Skin epidermis (tissue), 12 donors: ENCODE measurements at regions not wholly inside any gene's neighbourhood (a gene's known extent, or its start where the extent isn't known, plus 50 kb on each side); places are given as distances from the start of the nearest gene placed in this dataset.
"Not testable (repeated sequence)": the region's sequence is repeated elsewhere in the genome, so short reads cannot be mapped to it uniquely, and the experiment has no call there.

ENCODE experiments used
- H3K27ac ChIP-seq, 21 experiments: fragments of 200-600 bp; sonication (generic) in 11 of 21; one replicate each; pipeline ENCODE4 v1.5.0; 2020; ENCODE audit warnings: mild to moderate bottlenecking in 3 of 21, inconsistent platforms in 2 of 21, moderate library complexity in 2 of 21
- H3K4me3 ChIP-seq, 7 experiments: fragments of 200-600 bp; sonication (generic) in 2 of 7; one replicate each; pipeline ENCODE4 v1.5.0; 2020; ENCODE audit warnings: inconsistent platforms in 2 of 7, mild to moderate bottlenecking in 2 of 7, moderate library complexity in 1 of 7

DNA sequence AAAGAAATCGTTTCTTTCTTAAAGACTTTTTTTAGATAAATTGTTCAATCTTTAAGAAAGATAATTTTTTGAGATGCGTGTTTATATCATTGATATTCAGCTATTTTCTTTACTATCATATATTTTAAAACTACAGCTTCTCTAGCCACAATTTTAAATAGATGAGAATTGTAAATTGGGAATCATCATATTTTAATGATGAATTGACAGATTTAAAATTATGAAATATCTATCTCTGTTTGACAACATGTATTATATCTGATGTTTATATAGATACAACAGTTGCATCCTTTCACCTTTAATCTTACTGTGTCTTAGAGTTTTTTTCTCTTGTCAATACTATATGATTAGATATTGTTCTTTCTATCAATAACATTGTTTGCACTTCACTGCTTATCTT, 762.3 kb upstream of the GJE1 start:
- no peak overlapping the region for H3K4me3 ChIP-seq
- no peak overlapping the region for H3K27ac ChIP-seq

DNA sequence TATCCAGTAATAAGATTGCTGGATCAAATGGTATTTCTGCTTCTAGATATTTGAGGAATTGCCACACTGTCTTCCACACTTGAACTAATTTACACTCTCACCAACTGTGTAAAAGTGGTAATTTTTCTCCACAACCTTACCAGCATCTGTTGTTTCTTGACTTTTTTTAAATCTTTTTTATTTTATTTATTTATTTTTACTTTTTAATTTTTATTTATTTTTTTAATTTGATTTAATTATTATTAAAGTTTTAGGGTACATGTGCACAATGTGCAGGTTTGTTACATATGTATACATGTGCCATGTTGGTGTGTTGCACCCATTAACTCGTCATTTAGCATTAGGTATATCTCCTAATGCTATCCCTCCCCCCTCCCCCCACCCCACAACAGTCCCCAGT, 765.9 kb upstream of the GJE1 start:
- not testable (repeated sequence) for H3K27ac ChIP-seq, H3K4me3 ChIP-seq

DNA sequence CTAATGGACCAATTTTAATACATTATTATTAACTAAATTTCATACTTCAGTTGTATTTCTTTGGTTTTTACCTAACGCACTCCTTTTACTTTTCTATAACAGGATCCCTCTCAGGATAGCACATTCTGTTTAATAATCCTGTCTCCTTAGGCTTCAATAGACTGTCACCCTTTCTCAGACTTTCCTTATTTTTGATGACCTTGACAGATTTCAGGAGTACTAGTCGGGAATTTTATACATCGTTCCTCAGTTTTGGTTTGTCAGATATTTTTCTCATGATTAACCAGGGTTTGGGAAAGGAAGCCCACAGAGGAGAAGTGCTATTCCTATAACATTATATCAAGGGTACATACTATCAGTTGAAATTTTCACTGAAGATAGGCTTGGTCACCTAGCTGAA, 768.0 kb upstream of the GJE1 start:
- H3K27ac ChIP-seq, result no peak overlapping the region

DNA sequence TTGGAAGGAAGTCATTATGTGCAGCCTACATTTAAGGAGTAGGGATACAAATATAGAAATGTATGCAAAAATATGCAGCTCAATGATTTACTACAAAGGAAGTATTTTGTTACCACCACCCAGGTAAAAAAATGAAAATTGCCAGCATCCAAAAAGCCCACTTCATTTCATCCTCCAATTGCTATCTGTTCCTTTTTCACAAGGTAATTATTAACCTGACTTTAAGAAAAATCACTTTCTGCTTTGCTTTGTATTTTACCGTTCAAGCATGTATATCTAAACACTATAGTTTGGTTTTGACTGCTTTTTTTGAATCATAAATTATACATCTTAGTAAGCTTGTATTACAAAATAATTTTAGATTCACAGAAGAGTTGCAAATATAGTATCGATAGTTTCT, 768.5 kb upstream of the GJE1 start:
- Histone ChIP-seq H3K27ac (no peak overlapping the region), H3K4me3 (no peak overlapping the region)

More for the DNA sequence above, 768.0 kb upstream of the GJE1 start:
- H3K4me3 ChIP-seq, result no peak overlapping the region

DNA sequence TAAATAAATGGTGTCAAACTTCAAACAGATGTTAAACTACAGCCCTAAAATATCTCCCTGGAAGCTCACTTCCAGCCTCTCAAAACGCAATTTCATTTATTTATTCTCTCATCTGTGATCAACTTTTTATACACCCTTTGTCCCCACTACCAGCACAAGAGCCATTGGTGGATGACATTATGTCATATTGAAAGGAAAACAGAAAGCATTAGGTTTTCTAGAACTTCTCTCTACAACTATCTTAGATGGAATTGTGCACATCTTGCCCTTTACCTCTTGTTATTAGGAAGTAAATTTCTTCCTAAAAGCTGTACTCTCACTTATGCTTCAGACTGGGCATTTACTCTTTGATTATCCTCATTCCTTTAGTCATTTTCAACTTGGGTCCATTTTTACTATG, 771.2 kb upstream of the GJE1 start:
- Histone ChIP-seq H3K4me3 (no peak overlapping the region), H3K27ac (no peak overlapping the region)

DNA sequence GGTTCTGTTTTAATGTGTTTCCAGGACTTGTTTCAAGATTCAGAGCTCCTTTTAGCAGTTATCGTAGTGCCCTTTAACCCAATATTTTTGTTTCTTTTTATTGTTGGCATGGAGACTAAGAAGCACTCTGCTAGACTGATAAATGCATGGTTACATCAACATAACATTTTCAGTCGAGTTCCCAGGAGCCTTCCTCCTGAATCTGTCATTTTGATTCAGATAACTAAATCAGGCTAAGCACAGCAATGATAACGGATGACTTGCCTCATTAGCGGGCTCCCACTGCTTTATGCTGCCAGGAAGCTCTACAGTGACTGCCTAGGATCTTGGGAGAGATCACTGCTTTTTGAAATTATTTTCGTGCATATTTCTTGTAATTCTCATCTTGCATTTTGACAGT, 772.8 kb upstream of the GJE1 start:
- Histone ChIP-seq H3K4me3 (no peak overlapping the region), H3K27ac (no peak overlapping the region)

DNA sequence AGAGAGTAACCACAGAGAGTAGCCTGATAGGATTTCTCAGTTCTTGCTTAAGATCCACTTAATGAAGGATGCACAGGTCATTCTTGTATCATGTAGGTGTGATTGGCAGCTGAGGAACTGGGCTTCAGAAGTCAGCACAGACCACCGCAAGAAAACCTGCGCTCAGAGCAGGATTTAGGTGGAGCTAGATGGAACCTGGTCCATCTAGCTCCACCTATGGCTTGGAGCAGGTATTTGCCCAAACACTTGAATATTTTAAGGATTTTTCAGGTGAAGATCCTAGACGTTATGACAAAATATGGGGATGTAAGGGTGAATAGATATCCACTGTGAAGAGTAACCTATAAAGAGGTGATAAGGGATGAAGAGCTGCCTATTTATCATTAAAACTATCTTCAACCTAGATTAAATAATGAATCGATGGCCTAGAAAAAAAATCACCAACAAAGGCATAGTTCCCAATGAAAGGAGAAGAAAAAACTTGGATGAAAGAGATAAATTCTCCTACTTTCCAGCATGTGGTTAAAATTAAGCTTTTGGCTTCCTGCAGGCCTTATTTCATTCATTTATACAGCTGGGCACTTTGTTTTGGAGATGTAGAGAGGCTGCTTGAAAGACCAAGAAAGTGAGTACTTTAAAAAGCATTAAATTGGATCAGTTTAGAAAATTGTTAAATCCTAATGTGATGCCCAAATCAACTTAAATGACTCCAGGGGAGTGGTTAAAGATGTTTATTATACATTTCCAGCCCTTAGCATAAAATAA, 778.4 kb upstream of the GJE1 start:
- no peak overlapping the region for H3K27ac ChIP-seq
- no peak overlapping the region for H3K4me3 ChIP-seq

DNA sequence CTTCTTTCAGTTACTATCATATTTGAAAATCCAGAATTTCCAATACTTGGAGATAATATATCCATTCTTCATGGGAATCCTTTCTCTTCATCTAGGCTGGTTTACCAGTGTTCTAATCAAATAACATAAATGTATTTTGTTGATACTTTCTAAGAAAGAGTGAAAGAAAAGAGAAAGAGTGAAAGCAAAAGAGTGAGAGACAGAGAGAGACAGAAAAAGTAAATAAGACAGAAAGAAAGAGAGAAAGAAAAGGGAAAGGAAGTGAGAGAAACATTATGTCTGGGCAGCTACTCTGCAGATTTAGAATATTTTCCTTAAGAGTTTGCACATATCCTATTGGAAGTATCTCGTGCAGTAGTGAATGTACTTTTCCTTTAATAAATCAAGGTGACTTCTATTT, 781.0 kb upstream of the GJE1 start:
- Histone ChIP-seq H3K27ac (no peak overlapping the region), H3K4me3 (no peak overlapping the region)

DNA sequence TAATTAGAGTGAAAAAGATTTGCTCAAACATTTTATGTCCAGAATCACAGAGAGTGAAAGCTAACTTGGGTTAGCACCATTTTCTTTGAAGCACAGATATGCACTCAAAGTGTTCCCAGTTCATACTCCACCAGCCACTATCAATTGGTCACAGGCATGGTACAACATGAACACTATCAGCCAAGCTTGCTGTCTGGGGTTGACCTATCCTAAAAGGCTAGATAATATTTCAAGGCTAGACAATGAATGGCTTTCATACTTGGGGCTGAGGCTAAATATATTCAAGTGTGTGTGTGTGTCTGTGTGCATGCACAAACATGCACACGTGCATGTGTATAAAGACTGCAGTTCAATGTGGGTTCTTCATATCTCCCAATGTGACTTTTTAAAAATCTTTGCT, 783.0 kb upstream of the GJE1 start:
- no peak overlapping the region for H3K27ac ChIP-seq
- no peak overlapping the region for H3K4me3 ChIP-seq

DNA sequence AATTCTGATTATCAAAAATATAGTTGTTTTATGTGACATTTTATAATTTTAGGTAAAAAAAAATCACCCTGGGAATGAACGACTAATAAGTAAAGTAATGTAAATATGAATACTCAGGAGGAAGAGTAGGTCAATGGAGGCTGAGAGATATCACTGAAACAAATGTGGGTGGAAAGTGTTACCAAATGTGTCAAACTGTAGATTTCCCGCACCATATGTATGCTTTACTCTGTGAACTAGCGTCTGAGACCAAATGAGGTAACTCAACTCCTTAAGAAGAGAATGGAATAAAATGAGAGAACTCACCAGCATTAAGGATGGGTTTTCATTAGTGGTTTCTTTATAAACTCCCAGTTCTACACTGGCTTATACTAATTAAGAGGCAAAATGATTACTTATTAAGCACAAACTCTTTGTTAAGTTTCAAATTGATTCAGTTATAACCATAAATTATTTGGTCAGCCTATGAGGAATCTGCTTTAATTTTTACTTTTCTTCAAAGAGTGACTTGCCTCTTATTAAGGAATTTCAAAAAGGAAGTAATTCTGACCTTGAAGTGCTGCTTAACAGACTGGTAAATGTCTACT, 784.7 kb upstream of the GJE1 start:
- H3K27ac ChIP-seq, result no peak overlapping the region

DNA sequence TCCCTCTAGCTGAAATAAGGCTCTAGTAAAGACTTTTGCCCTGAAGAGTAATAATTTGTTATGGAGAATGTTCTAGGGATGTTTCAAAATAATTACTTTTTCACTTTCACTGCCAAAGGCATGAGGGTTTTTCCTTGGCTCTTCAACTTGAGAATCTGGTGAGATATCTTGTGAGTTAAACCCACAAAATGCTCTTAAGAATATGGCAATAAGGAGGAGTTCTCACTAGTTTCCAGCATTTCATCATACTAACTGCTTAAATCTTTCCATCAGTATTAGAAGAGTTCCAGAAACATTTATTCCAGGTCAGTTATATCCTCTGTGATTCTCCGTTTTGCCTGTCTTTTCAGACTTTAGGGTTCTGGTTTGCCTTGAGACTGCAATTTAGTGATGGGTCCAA, 785.6 kb upstream of the GJE1 start:
- H3K27ac ChIP-seq, result no peak overlapping the region
- no peak overlapping the region for H3K4me3 ChIP-seq

More for the DNA sequence above, 784.7 kb upstream of the GJE1 start:
- no peak overlapping the region for H3K4me3 ChIP-seq

DNA sequence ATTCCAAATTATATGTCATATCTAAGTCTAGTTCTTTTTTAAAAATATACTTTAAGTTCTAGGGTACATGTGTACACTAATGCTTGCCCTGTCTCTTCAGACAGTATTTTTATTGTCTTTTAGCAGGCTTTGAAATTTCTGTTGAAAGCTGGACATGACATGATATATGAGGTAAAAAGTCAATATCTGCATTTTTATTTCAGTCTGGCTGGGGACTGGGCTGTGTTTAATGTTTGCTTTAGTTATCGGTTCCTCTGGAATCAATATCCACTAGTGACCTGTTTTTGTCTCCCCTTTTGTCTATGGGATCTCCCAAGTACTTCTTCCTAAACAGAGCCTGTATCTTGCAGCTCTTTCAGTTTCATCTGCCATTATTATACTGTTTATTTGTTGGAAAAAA, 786.2 kb upstream of the GJE1 start:
- H3K4me3 ChIP-seq, result no peak overlapping the region
- H3K27ac ChIP-seq, result no peak overlapping the region

DNA sequence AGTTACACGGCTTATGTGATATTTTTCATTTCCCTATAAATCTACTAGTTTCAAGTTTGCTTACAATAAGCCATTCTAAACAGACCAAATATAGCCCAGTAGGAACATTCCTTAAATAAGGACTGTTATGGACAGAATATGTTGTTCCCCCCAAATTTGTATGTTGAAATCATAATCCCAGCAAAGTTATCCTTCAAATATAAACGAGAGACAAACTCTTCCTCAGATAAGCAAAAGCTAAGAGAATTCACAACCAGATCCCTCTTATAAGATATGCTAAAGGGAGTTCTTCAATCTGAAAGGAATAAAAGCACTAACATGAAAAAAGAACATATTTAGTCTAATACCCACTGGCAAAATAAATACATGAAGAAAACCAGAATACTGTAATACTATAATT, 795.5 kb upstream of the GJE1 start:
- Histone ChIP-seq H3K4me3 (no peak overlapping the region), H3K27ac (no peak overlapping the region)

DNA sequence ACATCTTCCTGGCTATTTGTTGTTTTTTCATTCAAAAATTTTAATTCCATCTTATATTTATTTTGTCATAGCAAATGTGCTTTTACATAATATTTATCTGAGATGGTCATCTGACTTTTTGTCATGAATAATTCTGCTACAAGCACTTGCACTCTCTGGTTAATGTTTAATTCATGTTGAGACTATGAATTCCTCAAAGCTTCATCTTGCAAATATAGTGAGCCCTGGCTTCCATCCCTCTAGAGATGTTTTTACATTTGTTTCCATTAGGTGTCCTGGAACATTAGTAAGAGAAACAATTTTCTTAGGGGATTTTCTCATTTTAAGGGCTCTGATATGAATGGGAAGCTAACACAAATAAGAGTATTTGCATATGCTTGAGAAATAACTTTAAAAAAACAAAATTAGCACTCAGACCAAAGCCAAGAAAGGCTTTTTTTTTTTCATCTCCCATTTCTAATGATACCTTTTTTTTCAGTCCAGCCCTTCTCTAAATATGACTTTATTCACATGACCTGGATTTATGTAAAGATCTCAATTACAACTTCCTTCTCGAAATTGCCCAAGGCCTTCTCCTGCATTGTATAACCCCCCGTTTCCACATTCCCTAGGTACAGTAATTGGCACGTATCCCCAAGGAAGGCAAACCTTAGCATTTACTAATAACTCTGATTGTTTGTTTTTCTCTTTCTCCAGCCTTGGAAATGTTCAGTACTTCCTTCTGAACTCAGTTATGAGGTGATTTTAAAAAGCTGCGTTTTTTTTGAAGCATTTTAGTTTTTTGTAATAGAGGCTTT, 797.0 kb upstream of the GJE1 start:
- Histone ChIP-seq H3K27ac (no peak overlapping the region), H3K4me3 (no peak overlapping the region)

DNA sequence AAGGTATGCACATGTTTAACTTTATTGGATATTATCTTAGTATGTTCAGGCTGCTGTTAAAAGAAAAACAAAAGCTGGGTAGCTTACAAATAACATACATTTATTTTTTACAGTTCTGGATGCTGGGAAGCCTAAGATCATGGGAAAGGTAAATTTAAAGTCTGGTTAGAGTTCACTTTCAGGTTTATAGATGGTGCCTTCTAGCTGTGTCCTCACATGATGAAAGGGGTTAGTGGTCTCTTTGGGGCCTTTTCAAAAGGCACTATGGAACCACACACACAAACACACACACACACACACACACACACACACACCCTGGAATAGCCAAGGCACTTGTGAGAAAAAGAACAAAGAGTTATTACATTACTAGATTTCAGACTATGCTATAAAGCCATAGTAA, 805.8 kb upstream of the GJE1 start:
- Histone ChIP-seq H3K4me3 (peak overlapping the region in 1 of 7 experiments; percentile 12), H3K27ac (peak overlapping the region in 4 of 21 experiments; percentile 39 to 43 (median 41))

DNA sequence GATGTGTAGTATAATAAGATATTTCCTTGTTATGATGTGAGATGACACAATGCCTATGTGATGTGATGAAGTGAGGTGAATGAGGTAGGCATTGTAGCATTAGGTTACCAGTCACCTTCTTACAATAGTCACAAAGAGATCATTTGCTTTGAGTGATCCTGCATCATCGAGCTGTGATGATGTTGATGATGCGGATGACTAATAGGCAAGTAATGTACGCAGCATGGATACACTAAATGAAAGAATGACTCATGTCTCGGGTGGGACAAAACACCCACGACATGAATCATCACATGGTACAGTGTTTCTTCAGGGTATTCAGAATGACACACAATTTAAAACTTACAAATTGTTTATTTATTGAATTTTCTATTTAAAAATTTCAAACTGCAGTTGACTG, 806.3 kb upstream of the GJE1 start:
- peak overlapping the region in 3 of 21 experiments; percentile 39 to 43 (median 40) for H3K27ac ChIP-seq
- peak overlapping the region in 1 of 7 experiments; percentile 12 for H3K4me3 ChIP-seq

DNA sequence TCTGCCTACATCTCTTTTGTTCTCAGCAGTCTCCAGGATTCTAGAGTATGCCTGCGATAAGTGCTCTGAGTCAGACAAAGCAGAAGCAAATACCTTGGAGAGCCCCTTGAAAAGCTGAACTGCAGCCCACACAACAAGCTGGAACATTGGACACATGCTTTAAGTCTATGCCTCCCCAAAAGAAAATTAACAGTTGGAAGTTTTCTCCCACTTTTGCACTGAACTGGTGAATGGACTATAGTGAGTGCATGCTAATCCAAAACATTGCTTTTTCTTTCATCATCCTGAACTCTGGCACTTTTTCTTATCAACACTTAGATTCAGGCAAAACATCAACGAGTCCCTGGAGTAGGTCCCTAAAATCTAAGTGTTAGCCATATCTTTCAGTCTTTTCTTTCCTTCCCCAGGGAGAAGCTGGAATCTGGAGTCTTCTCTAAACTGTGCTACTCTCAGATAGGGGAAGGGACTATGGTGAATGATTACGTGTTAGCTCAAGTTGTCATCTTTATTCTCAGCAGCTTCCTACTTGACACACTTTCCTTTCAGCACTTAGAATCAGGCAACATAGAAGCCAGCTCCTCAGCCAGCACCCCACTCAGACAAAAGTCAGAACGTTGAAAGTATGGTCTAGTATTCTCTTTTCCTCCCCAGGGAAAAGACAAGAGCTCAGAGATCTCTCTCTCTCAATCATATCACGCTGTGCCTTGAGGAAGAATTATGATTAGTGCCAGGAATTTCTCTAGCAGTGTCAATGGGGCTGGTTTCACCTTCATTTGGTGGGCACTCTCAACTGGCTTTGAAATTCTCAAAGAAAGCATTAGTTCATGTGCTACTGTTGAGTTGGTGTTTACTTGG, 811.0 kb upstream of the GJE1 start:
- no peak overlapping the region for H3K27ac ChIP-seq

DNA sequence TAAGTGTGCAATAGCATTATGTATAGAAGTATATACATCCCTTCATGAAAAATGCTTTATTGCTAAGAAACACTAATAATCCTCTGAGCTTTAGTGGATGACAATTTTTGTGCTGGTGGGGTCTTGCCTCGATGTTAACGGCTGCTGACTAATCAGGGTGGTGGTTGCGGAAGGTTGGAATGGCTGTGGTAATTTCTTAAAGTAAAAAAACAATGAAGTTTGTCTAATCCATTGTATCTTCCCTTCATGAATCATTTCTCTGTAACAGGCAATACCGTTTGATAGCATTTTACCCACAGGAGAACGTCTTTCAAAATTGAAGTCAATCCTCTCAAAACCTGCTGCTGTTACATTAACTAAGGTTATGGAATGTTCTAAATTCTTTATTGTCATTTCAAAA, 816.5 kb upstream of the GJE1 start:
- Histone ChIP-seq H3K27ac (no peak overlapping the region), H3K4me3 (no peak overlapping the region)

More for the DNA sequence above, 811.0 kb upstream of the GJE1 start:
- no peak overlapping the region for H3K4me3 ChIP-seq

DNA sequence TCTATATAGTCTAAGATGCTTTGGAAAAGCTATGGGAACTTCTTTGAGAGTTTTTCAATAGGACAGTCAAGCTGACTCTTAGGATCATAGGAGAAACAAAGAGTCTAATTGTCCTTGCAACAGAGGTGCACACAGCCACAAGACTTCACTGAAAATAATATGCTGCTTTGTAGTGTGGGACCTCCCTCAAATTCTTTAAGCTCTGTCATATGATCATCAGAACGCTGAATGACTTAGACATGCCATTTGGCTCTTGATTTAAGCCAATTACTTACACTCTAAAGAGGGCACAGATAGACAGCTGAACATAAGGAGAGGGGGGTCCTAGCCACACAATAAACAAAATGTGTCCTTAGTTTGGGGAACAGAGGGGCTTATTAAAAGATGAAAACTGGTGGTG, 818.7 kb upstream of the GJE1 start:
- H3K27ac ChIP-seq, result no peak overlapping the region
- H3K4me3 ChIP-seq, result no peak overlapping the region

DNA sequence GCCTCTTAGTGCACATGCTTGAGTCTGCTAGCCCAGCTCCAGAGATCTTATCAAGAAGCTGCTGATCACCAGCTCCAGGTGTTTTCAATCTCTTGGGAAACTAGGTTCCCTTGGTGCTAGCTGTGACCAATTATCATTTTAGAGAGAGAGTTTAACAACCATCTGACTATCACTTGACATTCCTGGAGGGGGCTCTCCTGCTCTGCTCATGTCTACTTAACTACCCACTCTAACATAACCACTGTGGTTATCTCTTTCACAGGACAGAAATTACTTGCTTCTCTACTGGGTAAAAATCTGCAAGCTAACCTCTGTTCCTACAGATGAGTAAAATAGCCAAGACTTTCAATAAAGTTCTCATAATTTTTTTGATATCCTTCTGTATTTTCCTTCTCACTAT, 823.4 kb upstream of the GJE1 start:
- Histone ChIP-seq H3K4me3 (no peak overlapping the region), H3K27ac (no peak overlapping the region)
